DOHH2 (cell line): ENCODE measurements at regions not wholly inside any gene's neighbourhood (a gene's known extent, or its start where the extent isn't known, plus 50 kb on each side); places are given as distances from the start of the nearest gene placed in this dataset.

Experiments used
- H3F3A ChIP-seq: fragments of 200-600 bp; sonication (generic), shearing (Covaris generic); 2 replicates; pipeline ENCODE4 v1.6.0; 2016; ENCODE audit warnings: antibody characterized with exemption, mild to moderate bottlenecking; ENCODE audit not compliant: control insufficient read depth, insufficient read depth
- H3K27ac ChIP-seq: fragments of 200-600 bp; sonication (generic); 2 replicates; pipeline ENCODE4 v1.5.1; 2014; ENCODE audit warnings: low read depth, mild to moderate bottlenecking, low read length, moderate library complexity
- H3K27me3 ChIP-seq: fragments of 200-600 bp; sonication (generic); 2 replicates; pipeline ENCODE4 v1.6.1; 2014; ENCODE audit warnings: mild to moderate bottlenecking, low read length, mixed read lengths; ENCODE audit not compliant: control insufficient read depth
- H3K36me3 ChIP-seq: fragments of 200-600 bp; sonication (generic); 2 replicates; pipeline ENCODE4 v1.6.1; 2014; ENCODE audit warnings: mild to moderate bottlenecking, low read length, moderate library complexity, mixed read lengths; ENCODE audit not compliant: control insufficient read depth
- H3K4me1 ChIP-seq: fragments of 200-600 bp; sonication (generic); 2 replicates; pipeline ENCODE4 v1.6.1; 2014; ENCODE audit warnings: mild to moderate bottlenecking, low read length, mixed read lengths; ENCODE audit not compliant: control insufficient read depth
- H3K4me2 ChIP-seq: fragments of 200-600 bp; sonication (generic); 2 replicates; pipeline ENCODE4 v1.6.0; 2014; ENCODE audit warnings: mild to moderate bottlenecking, low read length, moderate library complexity
- H3K4me3 ChIP-seq: fragments of 200-600 bp; sonication (generic); 2 replicates; pipeline ENCODE4 v1.5.1; 2014; ENCODE audit warnings: mild to moderate bottlenecking, low read length, mixed read lengths
- H3K79me2 ChIP-seq: fragments of 200-600 bp; sonication (generic); 2 replicates; pipeline ENCODE4 v1.6.1; 2014; ENCODE audit warnings: mild to moderate bottlenecking, low read length, mixed read lengths; ENCODE audit not compliant: control insufficient read depth
- H3K9me2 ChIP-seq: fragments of 200-600 bp; sonication (generic); replicated peaks from 2 replicates; pipeline ENCODE4 v1.6.1; 2014; ENCODE audit warnings: mild to moderate bottlenecking, low read length, mixed read lengths; ENCODE audit not compliant: control insufficient read depth
- H3K9me3 ChIP-seq: fragments of 200-600 bp; sonication (generic); 2 replicates; pipeline ENCODE4 v1.6.1; 2014; ENCODE audit warnings: antibody characterized with exemption, low read length, mixed read lengths; ENCODE audit not compliant: control insufficient read depth, insufficient read depth
- H4K20me1 ChIP-seq: fragments of 200-600 bp; sonication (generic); 2 replicates; pipeline ENCODE4 v1.6.0; 2014; ENCODE audit warnings: low read depth, mild to moderate bottlenecking, antibody characterized with exemption, low read length, moderate library complexity; ENCODE audit not compliant: control insufficient read depth, insufficient read depth
- CTCF ChIP-seq: fragments of 200-600 bp; sonication (generic); IDR thresholded peaks from one replicate; pipeline ENCODE4 v1.5.1; 2014; ENCODE audit warnings: antibody characterized with exemption, mild to moderate bottlenecking, low read depth, low read length; ENCODE audit not compliant: poor library complexity, severe bottlenecking
- EZH2phosphoT487 ChIP-seq: fragments of 200-600 bp; sonication (generic); IDR thresholded peaks from 2 replicates; pipeline ENCODE4 v1.6.1; 2017; ENCODE audit warnings: borderline replicate concordance, mild to moderate bottlenecking, antibody characterized with exemption, low read length, moderate library complexity, mixed read lengths

- no peak overlapping the region for H3K4me3 ChIP-seq
- no peak overlapping the region for H3K27ac ChIP-seq
- no peaks in the 10 kb centered on the region for H3K4me1 ChIP-seq
- no peaks in the 10 kb centered on the region for H3K27me3 ChIP-seq
- H3K4me2 ChIP-seq, result no peak overlapping the region
- H4K20me1 ChIP-seq, result no peaks in the 10 kb centered on the region
- no peaks in the 10 kb centered on the region for H3K79me2 ChIP-seq
- no peaks in the 10 kb centered on the region for H3F3A ChIP-seq
- H3K9me3 ChIP-seq, result no peaks in the 10 kb centered on the region
- no peaks in the 10 kb centered on the region for H3K9me2 ChIP-seq
- no peaks in the 10 kb centered on the region for H3K36me3 ChIP-seq
- TF ChIP-seq EZH2phosphoT487 (no peak), CTCF (no peak)
These were observed 133.6 kb downstream of the HS3ST3B1 start for GRCh38 chr17:14434506-14434905.

- Histone ChIP-seq H3K79me2 (no peaks in the 10 kb centered on the region), H3K4me1 (peaks cover 14% of the 10 kb centered on the region), H3K4me3 (no peak overlapping the region), H3K9me2 (no peaks in the 10 kb centered on the region), H3K9me3 (no peaks in the 10 kb centered on the region), H3K27ac (no peak overlapping the region), H3K36me3 (no peaks in the 10 kb centered on the region), H3K27me3 (no peaks in the 10 kb centered on the region), H3F3A (no peaks in the 10 kb centered on the region), H4K20me1 (no peaks in the 10 kb centered on the region), H3K4me2 (no peak overlapping the region)
- no peak for TF ChIP-seq EZH2phosphoT487
- no peak for TF ChIP-seq CTCF
These were observed 131.2 kb downstream of the HS3ST3B1 start for GRCh38 chr17:14432079-14432478.

GRCh38 chr17:14429084-14429483 lies 128.2 kb downstream of the HS3ST3B1 start:
- Histone ChIP-seq H3K4me2 (peak overlapping the region; percentile 46), H4K20me1 (no peaks in the 10 kb centered on the region), H3K4me1 (peaks cover 14% of the 10 kb centered on the region), H3F3A (no peaks in the 10 kb centered on the region), H3K9me2 (no peaks in the 10 kb centered on the region), H3K79me2 (no peaks in the 10 kb centered on the region), H3K36me3 (no peaks in the 10 kb centered on the region), H3K27ac (no peak overlapping the region), H3K9me3 (no peaks in the 10 kb centered on the region), H3K4me3 (no peak overlapping the region), H3K27me3 (no peaks in the 10 kb centered on the region)
- TF ChIP-seq EZH2phosphoT487, result no peak

GRCh38 chr17:14428648-14429029 lies 127.8 kb downstream of the HS3ST3B1 start:
- peaks cover 14% of the 10 kb centered on the region for H3K4me1 ChIP-seq

More at GRCh38 chr17:14428648-14429029, 127.8 kb downstream of the HS3ST3B1 start:
- no peaks in the 10 kb centered on the region for H3K9me3 ChIP-seq
- H3K4me3 ChIP-seq, result no peak overlapping the region
- no peak overlapping the region for H3K27ac ChIP-seq
- H3K9me2 ChIP-seq, result no peaks in the 10 kb centered on the region
- peak overlapping the region; percentile 46 for H3K4me2 ChIP-seq
- no peaks in the 10 kb centered on the region for H3F3A ChIP-seq
- H3K27me3 ChIP-seq, result no peaks in the 10 kb centered on the region
- no peaks in the 10 kb centered on the region for H3K79me2 ChIP-seq
- no peaks in the 10 kb centered on the region for H4K20me1 ChIP-seq
- no peak for TF ChIP-seq EZH2phosphoT487
- TF ChIP-seq CTCF, result no peak
- H3K36me3 ChIP-seq, result no peaks in the 10 kb centered on the region
